ENCODE measurements at regions not wholly inside any gene's neighbourhood (a gene's known extent, or its start where the extent isn't known, plus 50 kb on each side); places are given as distances from the start of the nearest gene placed in this dataset.
"Not testable (repeated sequence)": the region's sequence is repeated elsewhere in the genome, so short reads cannot be mapped to it uniquely, and the experiment has no call there.

- DNase-seq, result not testable (repeated sequence)
Observed at GRCh38 chr9:115844433-115844832, 309.2 kb upstream of the PAPPA start.

- DNase-seq, result no peak
Observed at GRCh38 chr9:115845648-115846312, 307.8 kb upstream of the PAPPA start.

GRCh38 chr9:115847216-115847615 lies 306.4 kb upstream of the PAPPA start:
- no peak for DNase-seq

- DNase-seq, result no peak
Observed at GRCh38 chr9:115849679-115850412, 303.7 kb upstream of the PAPPA start.

GRCh38 chr9:115850548-115851304 lies 302.9 kb upstream of the PAPPA start:
- DNase-seq, result no peak

- DNase-seq, result no peak
Observed at GRCh38 chr9:115855458-115856133, 298.0 kb upstream of the PAPPA start.

GRCh38 chr9:115858421-115858820 lies 295.2 kb upstream of the PAPPA start:
- DNase-seq, result not testable (repeated sequence)

GRCh38 chr9:115862021-115862420 lies 291.6 kb upstream of the PAPPA start:
- DNase-seq, result no peak

GRCh38 chr9:115864581-115864980 lies 289.0 kb upstream of the PAPPA start:
- no peak for DNase-seq

GRCh38 chr9:115867326-115867725 lies 286.3 kb upstream of the PAPPA start:
- DNase-seq, result no peak

- DNase-seq, result no peak
Observed at GRCh38 chr9:115877852-115878438, 275.6 kb upstream of the PAPPA start.

- DNase-seq, result no peak
Observed at GRCh38 chr9:115879451-115879850, 274.1 kb upstream of the PAPPA start.

GRCh38 chr9:115880221-115880885 lies 273.2 kb upstream of the PAPPA start:
- no peak for DNase-seq

- no peak for DNase-seq
Observed at GRCh38 chr9:115882911-115883310, 270.7 kb upstream of the PAPPA start.

GRCh38 chr9:115883467-115884329 lies 269.9 kb upstream of the PAPPA start:
- DNase-seq, result peak; percentile 3

GRCh38 chr9:115884846-115885245 lies 268.7 kb upstream of the PAPPA start:
- no peak for DNase-seq

GRCh38 chr9:115888131-115888530 lies 265.5 kb upstream of the PAPPA start:
- DNase-seq, result no peak

- DNase-seq, result no peak
Observed at GRCh38 chr9:115891929-115892328, 261.7 kb upstream of the PAPPA start.

- DNase-seq, result not testable (repeated sequence)
Observed at GRCh38 chr9:115898478-115898877, 255.1 kb upstream of the PAPPA start.

GRCh38 chr9:115900698-115901097 lies 252.9 kb upstream of the PAPPA start:
- DNase-seq, result no peak

- DNase-seq, result no peak
Observed at GRCh38 chr9:115910959-115911358, 242.6 kb upstream of the PAPPA start.
